Fibroblast of upper back skin (primary cell): ENCODE measurements at regions not wholly inside any gene's neighbourhood (a gene's known extent, or its start where the extent isn't known, plus 50 kb on each side); places are given as distances from the start of the nearest gene placed in this dataset.
"Not testable (repeated sequence)": the region's sequence is repeated elsewhere in the genome, so short reads cannot be mapped to it uniquely, and the experiment has no call there.

Experiments used
- DNase-seq: peaks from one replicate; pipeline ENCODE4 v3.0.0-alpha.2; 2013

DNA sequence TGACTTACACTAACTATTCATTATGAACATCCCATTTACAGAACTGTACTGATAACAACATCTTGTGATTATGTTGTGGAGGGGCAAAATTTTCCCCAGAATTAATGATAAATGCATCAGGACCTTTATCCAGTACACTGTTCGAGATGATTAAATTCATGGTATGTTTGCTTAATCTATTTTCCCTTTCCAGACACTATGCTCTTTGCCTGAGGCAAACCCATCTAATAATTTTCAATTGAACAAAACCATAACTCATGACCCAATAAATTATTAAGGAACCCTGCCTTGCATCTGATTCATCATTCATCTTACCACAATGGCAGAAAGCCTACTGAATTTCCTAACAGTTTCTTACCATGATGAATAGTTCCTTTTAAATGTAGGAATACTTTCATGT, 385.0 kb downstream of the DSEL start:
- no peak for DNase-seq

DNA sequence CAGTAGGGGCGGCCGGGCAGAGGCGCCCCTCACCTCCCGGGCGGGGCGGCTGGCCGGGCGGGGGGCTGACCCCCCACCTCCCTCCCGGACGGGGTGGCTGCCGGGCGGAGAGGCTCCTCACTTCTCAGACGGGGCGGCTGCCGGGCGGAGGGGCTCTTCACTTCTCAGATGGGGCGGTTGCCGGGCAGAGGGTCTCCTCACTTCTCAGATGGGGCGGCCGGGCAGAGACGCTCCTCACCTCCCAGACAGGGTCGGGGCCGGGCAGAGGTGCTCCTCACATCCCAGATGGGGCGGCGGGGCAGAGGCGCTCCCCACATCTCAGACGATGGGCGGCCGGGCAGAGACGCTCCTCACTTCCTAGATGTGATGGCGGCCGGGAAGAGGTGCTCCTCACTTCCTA, 389.8 kb downstream of the DSEL start:
- DNase-seq: not testable (repeated sequence)

GRCh38 chr18:67123901-67124300, 392.6 kb downstream of the DSEL start:
- DNase-seq: no peak

- peak; percentile 17 for DNase-seq
Observed at GRCh38 chr18:67117804-67118203, 398.7 kb downstream of the DSEL start.

DNA sequence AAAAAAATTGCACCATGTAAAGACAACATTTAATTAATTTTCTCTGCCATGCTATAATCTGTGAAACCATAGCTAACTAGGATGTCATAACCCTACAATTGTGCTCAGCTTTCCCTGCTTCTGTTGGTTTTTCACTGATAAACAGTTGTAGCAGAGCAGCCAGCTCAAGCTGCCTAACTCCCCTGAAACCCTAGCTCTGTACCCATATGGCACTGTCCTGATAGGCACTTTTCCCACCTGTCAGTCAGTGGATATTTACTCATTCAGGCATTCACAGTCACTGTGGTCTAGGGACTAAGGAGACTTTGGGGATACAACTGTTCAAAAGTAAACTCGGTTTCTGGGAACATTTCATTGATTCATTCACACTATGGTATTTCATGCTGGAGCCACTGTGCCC, 407.0 kb downstream of the DSEL start:
- DNase-seq: no peak

GRCh38 chr18:67108894-67109293, 407.6 kb downstream of the DSEL start:
- DNase-seq: peak; percentile 0

GRCh38 chr18:67104700-67105284, 411.7 kb downstream of the DSEL start:
- peak; percentile 62 for DNase-seq

DNA sequence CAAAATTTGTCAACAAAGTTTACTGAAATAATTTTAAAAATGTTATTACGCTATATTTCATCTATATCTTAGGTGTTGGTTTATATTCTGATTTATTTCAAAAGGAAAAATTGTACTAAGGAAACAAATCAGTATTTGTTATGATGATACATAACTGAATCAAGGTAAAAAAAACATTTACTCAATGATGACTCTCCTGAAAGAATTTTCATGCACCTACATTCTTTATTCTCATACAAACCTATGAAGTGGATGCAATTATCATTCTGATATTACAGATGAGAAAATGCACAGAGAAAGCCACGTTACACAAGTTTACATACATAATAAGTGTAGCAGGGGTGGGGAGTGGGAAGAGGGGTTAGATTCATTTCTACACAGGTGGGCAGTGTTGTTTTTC, 422.4 kb downstream of the DSEL start:
- DNase-seq: no peak

GRCh38 chr18:67092141-67092540, 424.4 kb downstream of the DSEL start:
- no peak for DNase-seq

GRCh38 chr18:67081482-67082211, 434.9 kb downstream of the DSEL start:
- DNase-seq: no peak

DNA sequence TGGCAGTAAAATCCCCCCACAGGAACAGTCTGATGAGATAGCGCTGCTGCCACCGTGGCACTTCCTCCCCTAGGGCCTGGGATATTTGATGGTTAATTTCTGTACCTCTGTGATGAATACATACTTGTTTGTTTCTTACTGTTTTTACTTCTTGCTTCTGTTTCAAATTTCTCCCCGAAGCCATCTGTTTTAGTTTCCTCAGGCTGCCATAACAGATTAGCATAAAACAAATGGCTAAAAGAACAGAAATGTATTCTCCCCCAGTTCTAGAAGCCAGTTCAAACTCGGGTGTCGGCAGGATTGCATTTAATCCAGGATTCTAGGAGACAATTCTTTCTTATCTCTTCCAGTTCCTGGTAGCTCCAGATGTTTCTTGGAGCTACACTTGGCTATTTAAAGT, 435.9 kb downstream of the DSEL start:
- DNase-seq: no peak

DNA sequence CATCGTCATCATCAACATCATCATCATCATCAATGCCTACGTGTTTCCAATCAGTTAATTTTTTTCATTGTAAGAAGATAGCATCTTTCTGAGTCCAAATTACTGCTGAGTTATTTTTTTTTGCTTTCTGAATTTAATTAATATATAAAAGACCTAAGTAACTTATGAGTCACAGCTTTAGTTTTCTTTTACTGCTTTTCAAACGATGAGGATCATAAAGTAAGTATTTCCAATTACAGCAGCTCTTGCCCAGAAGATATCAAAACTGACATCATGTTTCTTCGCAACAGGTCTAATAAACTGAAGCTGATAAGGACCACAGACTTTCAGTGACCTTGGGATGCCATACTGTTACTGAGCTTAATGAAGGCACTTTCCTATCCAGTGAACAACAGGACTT, 442.2 kb downstream of the DSEL start:
- no peak for DNase-seq

- DNase-seq: no peak
Observed at GRCh38 chr18:67072791-67073190, 443.7 kb downstream of the DSEL start.

DNA sequence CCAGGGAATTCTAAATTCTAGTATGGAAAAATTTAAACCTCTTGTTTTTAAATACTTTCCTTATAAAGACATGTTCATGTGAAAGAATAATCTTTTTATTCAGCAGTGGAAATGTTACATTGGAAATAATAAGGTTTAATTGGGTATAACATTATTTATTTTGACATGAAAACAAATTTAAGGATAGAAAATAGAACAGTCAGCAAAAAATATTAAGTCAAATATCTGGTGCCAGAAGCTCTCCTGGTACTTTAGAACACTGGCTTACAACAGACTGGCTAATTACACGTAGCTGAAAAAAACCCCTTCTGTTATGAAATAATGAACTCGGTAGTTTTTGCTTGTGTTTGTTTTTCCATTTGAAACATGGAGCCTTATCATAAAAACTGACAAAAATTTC, 447.9 kb downstream of the DSEL start:
- DNase-seq: no peak

- no peak for DNase-seq
Observed at GRCh38 chr18:67047334-67047733, 443.4 kb upstream of the CDH19 start.

DNA sequence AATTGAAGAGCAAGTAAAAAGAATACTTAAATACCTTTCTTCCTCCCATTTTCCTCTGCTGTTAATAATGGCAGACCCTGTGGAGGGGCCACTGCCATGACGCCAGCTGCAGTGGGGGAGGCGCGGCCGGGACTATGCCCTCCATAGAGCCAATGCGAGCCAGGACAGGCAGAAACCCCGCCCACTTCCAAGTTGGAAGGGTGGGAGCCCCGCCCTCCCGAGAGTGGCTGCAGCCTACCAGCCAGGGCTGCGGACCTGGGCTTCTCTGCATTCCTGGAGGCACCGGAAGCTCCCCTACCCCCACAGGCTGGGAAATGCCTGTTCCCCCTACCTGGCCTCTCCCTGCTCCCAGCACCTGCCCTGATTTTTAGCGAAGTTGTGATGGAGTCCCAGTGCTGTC, 439.4 kb upstream of the CDH19 start:
- no peak for DNase-seq

- no peak for DNase-seq
Observed at GRCh38 chr18:67041334-67041733, 437.4 kb upstream of the CDH19 start.

DNA sequence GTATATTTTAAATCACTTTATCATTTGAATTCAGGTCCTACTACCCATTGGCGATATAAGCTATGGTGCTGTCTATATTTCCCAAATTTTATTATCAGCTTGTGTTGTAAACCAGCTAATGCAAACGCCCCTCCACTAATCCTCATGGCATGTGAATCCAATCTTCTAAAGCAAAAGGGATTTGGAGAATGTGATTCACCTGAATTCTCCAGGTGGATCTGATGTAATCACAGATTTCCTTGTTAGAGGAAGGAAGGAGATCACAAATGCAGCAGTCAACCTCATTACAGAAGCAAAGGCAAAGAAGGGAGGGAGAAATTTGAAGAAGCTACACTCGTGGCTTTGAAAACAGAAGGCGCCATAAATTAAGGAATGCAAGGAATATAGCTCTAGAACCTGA, 431.1 kb upstream of the CDH19 start:
- DNase-seq: no peak

GRCh38 chr18:67023059-67023458, 419.2 kb upstream of the CDH19 start:
- DNase-seq: no peak

DNA sequence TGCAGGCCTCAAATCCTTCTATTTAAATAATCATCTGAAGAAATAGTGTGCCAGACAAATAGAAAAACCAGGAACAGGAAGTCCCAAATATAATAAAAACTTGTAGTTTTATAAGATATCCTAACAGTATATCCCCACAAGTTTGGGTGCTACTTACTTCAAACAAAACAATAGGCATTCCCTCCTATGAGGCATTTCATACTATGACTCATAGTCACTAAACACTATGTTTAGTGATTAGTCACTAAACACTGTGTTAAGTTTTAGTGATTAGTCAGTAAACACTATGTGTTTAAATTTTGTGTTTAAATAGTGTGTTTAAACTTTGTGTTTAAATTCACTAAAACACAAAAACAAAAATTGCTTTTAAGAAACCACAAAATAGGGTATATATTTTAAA, 407.0 kb upstream of the CDH19 start:
- DNase-seq: peak; percentile 11

- DNase-seq: no peak
Observed at GRCh38 chr18:67007999-67008398, 404.1 kb upstream of the CDH19 start.

GRCh38 chr18:67007085-67007484, 403.2 kb upstream of the CDH19 start:
- no peak for DNase-seq

DNA sequence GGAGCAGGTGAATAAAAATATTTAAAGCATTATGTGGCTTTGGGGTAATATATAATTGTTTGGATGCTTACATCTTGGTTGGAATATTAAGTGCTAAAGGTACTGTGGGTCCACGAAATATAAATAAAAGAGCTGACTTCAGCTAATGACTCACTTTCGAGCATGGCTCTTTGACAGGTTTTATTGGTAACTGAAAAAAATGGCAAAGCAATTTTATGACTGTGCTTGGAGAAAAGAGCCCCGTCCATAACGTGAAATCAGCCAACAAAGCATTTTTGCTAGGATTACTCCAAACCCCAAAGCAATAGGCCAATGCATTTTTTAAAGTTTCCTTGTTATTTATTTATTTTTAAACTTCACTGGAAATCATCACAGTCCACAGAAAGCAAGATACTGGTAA, 397.2 kb upstream of the CDH19 start:
- DNase-seq: no peak

- no peak for DNase-seq
Observed at GRCh38 chr18:66999003-66999402, 395.1 kb upstream of the CDH19 start.

DNA sequence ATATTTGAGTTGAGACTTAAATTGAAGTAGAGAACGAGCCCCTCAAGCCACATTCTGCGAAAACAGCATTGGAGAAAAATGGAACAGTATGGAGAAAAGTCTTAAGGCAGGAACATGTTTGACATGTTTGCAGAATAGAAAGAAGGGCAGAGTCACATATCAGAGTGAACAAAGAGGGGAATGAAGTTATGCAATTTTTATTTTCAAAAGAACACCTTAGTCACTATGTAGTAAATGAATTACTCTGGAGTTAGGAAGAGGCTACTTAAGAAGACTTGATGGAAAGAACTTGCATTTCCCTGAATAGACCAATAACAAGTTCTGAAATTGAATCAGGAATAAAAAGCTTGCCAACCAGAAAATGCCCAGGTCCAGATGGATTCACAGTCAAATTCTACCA, 391.4 kb upstream of the CDH19 start:
- no peak for DNase-seq
